ENCODE measurements at regions not wholly inside any gene's neighbourhood (a gene's known extent, or its start where the extent isn't known, plus 50 kb on each side); places are given as distances from the start of the nearest gene placed in this dataset.

GRCh38 chr3:176611703-176612102, 585.6 kb downstream of the TBL1XR1 start:
- Histone ChIP-seq H3K27me3 (ENCODE audit: insufficient read depth) (no peaks in the 10 kb centered on the region), H3F3A (replicated peaks; ENCODE audit: insufficient read depth) (no peaks in the 10 kb centered on the region), H3K79me2 (ENCODE audit: insufficient read depth) (no peaks in the 10 kb centered on the region), H4K20me1 (ENCODE audit: insufficient read depth) (no peaks in the 10 kb centered on the region), H3K27ac (ENCODE audit: low read depth in 2 of 2, low read length in 1 of 2) (no peak overlapping the region), H2AFZ (ENCODE audit: low read depth) (no peak overlapping the region), H3K36me3 (replicated peaks in 1 of 2; ENCODE audit: control insufficient read depth in 1 of 2, insufficient read depth in 2 of 2, low read length in 1 of 2) (no peaks in the 10 kb centered on the region), H3K4me1 (ENCODE audit: control insufficient read depth in 1 of 2, insufficient read depth in 2 of 2, low read depth in 1 of 2, low read length in 1 of 2) (no peaks in the 10 kb centered on the region), H3K4me2 (no peak overlapping the region), H3K9ac (no peak overlapping the region), H3K4me3 (ENCODE audit: low read depth in 2 of 2, low read length in 1 of 2) (no peak overlapping the region), H3K9me3 (no peaks in the 10 kb centered on the region), H3K9me2 (no peaks in the 10 kb centered on the region)
- WGBS (ENCODE audit: low lambda C conversion rate), result 16% methylated on average over 1 of the region's 1 CpG
- no peak for DNase-seq
- POLR2A ChIA-PET, result no interaction called here
- CTCF ChIA-PET, result no interaction called here
- TF ChIP-seq SIN3A (IDR thresholded peaks at IDR 0.05; ENCODE audit: borderline replicate concordance, low read depth, low read length) (no peak), MEF2A (IDR thresholded peaks at IDR 0.05; ENCODE audit: borderline replicate concordance, low read depth) (no peak), ELF1 (IDR thresholded peaks at IDR 0.05) (no peak), CHD2 (IDR thresholded peaks at IDR 0.05; ENCODE audit: low read length, partially characterized antibody) (no peak), EP300 (IDR thresholded peaks at IDR 0.05; ENCODE audit: borderline replicate concordance in 1 of 2, low read depth in 1 of 2, low read length in 1 of 2) (no peak), GATA2 (CRISPR knock-in tag; IDR thresholded peaks at IDR 0.05) (no peak), USF2 (IDR thresholded peaks at IDR 0.05; ENCODE audit: borderline replicate concordance, low read depth, low read length) (no peak), USF1 (IDR thresholded peaks at IDR 0.05; ENCODE audit: borderline replicate concordance, low read depth) (no peak), RCOR1 (IDR thresholded peaks at IDR 0.05; ENCODE audit: low read length) (no peak), NFIC (IDR thresholded peaks at IDR 0.05; ENCODE audit: borderline replicate concordance) (no peak), TAF1 (IDR thresholded peaks at IDR 0.05; ENCODE audit: borderline replicate concordance, low read depth, low read length) (no peak), RAD21 (IDR thresholded peaks at IDR 0.05; ENCODE audit: low read length) (no peak), RXRA (IDR thresholded peaks at IDR 0.05; ENCODE audit: borderline replicate concordance, low read depth) (no peak), FOXJ3 (CRISPR knock-in tag; IDR thresholded peaks at IDR 0.05) (no peak), REST (IDR thresholded peaks at IDR 0.05; ENCODE audit: low read depth, low read length) (no peak), YY1 (IDR thresholded peaks at IDR 0.05; ENCODE audit: low read depth) (no peak), TEAD4 (IDR thresholded peaks at IDR 0.05; ENCODE audit: borderline replicate concordance, insufficient read depth) (no peak)

Measured in SK-N-SH (cell line).